Stomach (tissue), 4 donors: ENCODE measurements at regions not wholly inside any gene's neighbourhood (a gene's known extent, or its start where the extent isn't known, plus 50 kb on each side); places are given as distances from the start of the nearest gene placed in this dataset.

Experiments
- POLR2A ChIP-seq, 4 donors: fragments of 450-650 bp; IDR thresholded peaks; one replicate each; pipeline ENCODE4 v1.6.1; 2016; ENCODE audit warnings: antibody characterized with exemption in 4 of 4, control low read depth in 2 of 4, mild to moderate bottlenecking in 1 of 4, moderate library complexity in 1 of 4
- TF ChIP-seq, protein P1 (sequence below), 7 experiments: fragments of 450-650 bp in 4 of 7; fragments of 200-600 bp in 3 of 7; sonication (generic) in 3 of 7; IDR thresholded peaks; one replicate each; pipeline ENCODE4 v1.5.1; 2016 to 2019; ENCODE audit warnings: antibody characterized with exemption in 7 of 7, control low read depth in 2 of 7, mild to moderate bottlenecking in 1 of 7

DNA sequence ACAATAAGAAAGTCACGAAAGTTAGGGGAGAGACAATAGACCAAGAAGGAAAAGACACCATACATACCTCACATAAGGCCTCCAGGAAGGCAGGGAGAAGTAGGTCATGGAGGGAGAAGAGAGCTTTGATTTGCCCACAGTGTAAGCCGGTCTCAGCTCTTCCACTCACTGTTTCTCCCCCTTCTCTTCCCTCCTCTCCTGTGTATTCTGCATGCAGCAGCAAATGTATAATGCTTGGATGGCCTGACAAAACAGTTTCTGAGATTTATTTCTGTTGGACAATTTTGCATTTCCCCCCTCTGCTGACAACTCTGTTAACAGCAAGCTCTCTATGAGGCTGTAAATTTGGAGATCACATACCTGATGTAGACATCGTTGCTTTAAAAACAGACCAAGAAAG lies 318.9 kb downstream of the OMA1 start:
- TF ChIP-seq, protein P1, sequence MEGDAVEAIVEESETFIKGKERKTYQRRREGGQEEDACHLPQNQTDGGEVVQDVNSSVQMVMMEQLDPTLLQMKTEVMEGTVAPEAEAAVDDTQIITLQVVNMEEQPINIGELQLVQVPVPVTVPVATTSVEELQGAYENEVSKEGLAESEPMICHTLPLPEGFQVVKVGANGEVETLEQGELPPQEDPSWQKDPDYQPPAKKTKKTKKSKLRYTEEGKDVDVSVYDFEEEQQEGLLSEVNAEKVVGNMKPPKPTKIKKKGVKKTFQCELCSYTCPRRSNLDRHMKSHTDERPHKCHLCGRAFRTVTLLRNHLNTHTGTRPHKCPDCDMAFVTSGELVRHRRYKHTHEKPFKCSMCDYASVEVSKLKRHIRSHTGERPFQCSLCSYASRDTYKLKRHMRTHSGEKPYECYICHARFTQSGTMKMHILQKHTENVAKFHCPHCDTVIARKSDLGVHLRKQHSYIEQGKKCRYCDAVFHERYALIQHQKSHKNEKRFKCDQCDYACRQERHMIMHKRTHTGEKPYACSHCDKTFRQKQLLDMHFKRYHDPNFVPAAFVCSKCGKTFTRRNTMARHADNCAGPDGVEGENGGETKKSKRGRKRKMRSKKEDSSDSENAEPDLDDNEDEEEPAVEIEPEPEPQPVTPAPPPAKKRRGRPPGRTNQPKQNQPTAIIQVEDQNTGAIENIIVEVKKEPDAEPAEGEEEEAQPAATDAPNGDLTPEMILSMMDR (IDR thresholded peaks at IDR 0.05) = no peak
- no peak for TF ChIP-seq POLR2A (IDR thresholded peaks at IDR 0.05)
